Aorta (tissue), 5 donors: ENCODE measurements at regions not wholly inside any gene's neighbourhood (a gene's known extent, or its start where the extent isn't known, plus 50 kb on each side); places are given as distances from the start of the nearest gene placed in this dataset.

Experiments
- ATAC-seq: fragments of 200-7000 bp; cut with Tn5 transposase; one replicate; pipeline ENCODE4 v1.9.1; 2022; ENCODE audit warnings: moderate library complexity; ENCODE audit not compliant: low FRiP score
- DNase-seq, 2 donors: peaks; one replicate each; pipeline ENCODE4 v3.0.0-alpha.2; 2020
- H3K27ac ChIP-seq, 2 donors: one replicate each; pipeline ENCODE4 v1.5.1; 2013; ENCODE audit warnings: low read length in 2 of 2, mild to moderate bottlenecking in 2 of 2, moderate library complexity in 2 of 2, control low read depth in 1 of 2, inconsistent platforms in 1 of 2, low read depth in 1 of 2
- H3K27me3 ChIP-seq, 2 donors: one replicate each; pipeline ENCODE4 v1.6.1; 2013; ENCODE audit warnings: control low read depth in 1 of 2, low read length in 1 of 2, mild to moderate bottlenecking in 1 of 2, moderate library complexity in 1 of 2; ENCODE audit not compliant: insufficient read depth in 2 of 2, control insufficient read depth in 1 of 2
- H3K36me3 ChIP-seq, 2 donors: one replicate each; pipeline ENCODE4 v1.6.1; 2013; ENCODE audit warnings: control low read depth in 1 of 2, low read length in 1 of 2, mild to moderate bottlenecking in 1 of 2; ENCODE audit not compliant: insufficient read depth in 2 of 2, control insufficient read depth in 1 of 2
- H3K4me1 ChIP-seq, 2 donors: one replicate each; pipeline ENCODE4 v1.6.1; 2013; ENCODE audit warnings: low read length in 2 of 2, control low read depth in 1 of 2, mild to moderate bottlenecking in 1 of 2, moderate library complexity in 1 of 2; ENCODE audit not compliant: insufficient read depth in 2 of 2, control insufficient read depth in 1 of 2
- H3K4me3 ChIP-seq, 2 donors: one replicate each; pipeline ENCODE4 v1.5.1; 2013; ENCODE audit warnings: low read length in 2 of 2, control low read depth in 1 of 2, mild to moderate bottlenecking in 1 of 2
- H3K9me3 ChIP-seq: one replicate; pipeline ENCODE4 v1.6.1; 2013; ENCODE audit warnings: mild to moderate bottlenecking, low read length; ENCODE audit not compliant: control insufficient read depth
- WGBS, 2 donors: extraction: QIAGEN DNeasy Blood & Tissue Kit; methylation state at CpG; one replicate each; pipeline ENCODE4 v1.1.7; 2013; 5-methylcytosine and 5-hydroxymethylcytosine counted together
- intact Hi-C, 2 donors: fragments of 100-400 bp; cut with DNase I; formaldehyde crosslinking; loops; one replicate each; pipeline versions ENCODE4 v1.14.2 to v1.15.0; 2022
- donor health status: healthy with polysubstance abuse.
- donor health status: Bipolar disorder and iron deficiency.
- donor health status: DM: no; HTN: no; CAD: no.
- donor health status: DM: no; HTN: no; CAD: no.
- donor health status: DM: yes; HTN: yes; CAD: no.

- no peaks in the 10 kb centered on the region for H3K36me3 ChIP-seq
- no peak overlapping the region for H3K27ac ChIP-seq
- WGBS, 2 donors, result 27 to 71% methylated on average over 1 of the region's 1 CpG
- no peak for DNase-seq
- H3K27me3 ChIP-seq, result no peaks in the 10 kb centered on the region
- intact Hi-C loops, result no loop called here
- H3K4me1 ChIP-seq, result no peaks in the 10 kb centered on the region
- H3K4me3 ChIP-seq, result no peak overlapping the region
- no peak for ATAC-seq
- peaks cover 2% of the 10 kb centered on the region for H3K9me3 ChIP-seq
Measured at GRCh38 chr18:67337696-67338095, 178.8 kb downstream of the DSEL start.

- intact Hi-C loops, result no loop called here
- Histone ChIP-seq H3K27ac (no peak overlapping the region), H3K4me3 (no peak overlapping the region), H3K4me1 (no peaks in the 10 kb centered on the region), H3K9me3 (peaks cover under 1% of the 10 kb centered on the region), H3K27me3 (no peaks in the 10 kb centered on the region), H3K36me3 (no peaks in the 10 kb centered on the region)
- ATAC-seq, result no peak
- DNase-seq, result no peak
- WGBS, 2 donors, result 18 to 25% methylated on average over 1 of the region's 1 CpG
Measured at GRCh38 chr18:67331857-67332256, 184.7 kb downstream of the DSEL start.

- WGBS, 2 donors, result 90 to 93% methylated on average over 2 of the region's 2 CpGs
- H3K4me1 ChIP-seq, result no peaks in the 10 kb centered on the region
- H3K4me3 ChIP-seq, result no peak overlapping the region
- intact Hi-C loops, result no loop called here
- H3K9me3 ChIP-seq, result no peaks in the 10 kb centered on the region
- DNase-seq (no peak), ATAC-seq (no peak)
- no peaks in the 10 kb centered on the region for H3K36me3 ChIP-seq
- no peak overlapping the region for H3K27ac ChIP-seq
- H3K27me3 ChIP-seq, result no peaks in the 10 kb centered on the region
Measured at GRCh38 chr18:67319109-67319508, 197.4 kb downstream of the DSEL start.

GRCh38 chr18:67318651-67319050 is 197.9 kb downstream of the DSEL start:
- DNase-seq (no peak), ATAC-seq (no peak)
- Histone ChIP-seq H3K9me3 (no peaks in the 10 kb centered on the region), H3K4me1 (no peaks in the 10 kb centered on the region), H3K4me3 (no peak overlapping the region), H3K36me3 (no peaks in the 10 kb centered on the region), H3K27me3 (no peaks in the 10 kb centered on the region), H3K27ac (no peak overlapping the region)
- intact Hi-C loops, result no loop called here

GRCh38 chr18:67310826-67311225 is 205.7 kb downstream of the DSEL start:
- intact Hi-C loops, result no loop called here
- no peak overlapping the region for H3K4me3 ChIP-seq
- H3K9me3 ChIP-seq, result no peaks in the 10 kb centered on the region
- no peak overlapping the region for H3K27ac ChIP-seq
- DNase-seq (no peak), ATAC-seq (no peak)
- no peaks in the 10 kb centered on the region for H3K36me3 ChIP-seq
- H3K27me3 ChIP-seq, result no peaks in the 10 kb centered on the region
- H3K4me1 ChIP-seq, result no peaks in the 10 kb centered on the region

GRCh38 chr18:67308819-67309218 is 207.7 kb downstream of the DSEL start:
- ATAC-seq (no peak), DNase-seq (no peak)
- no peaks in the 10 kb centered on the region for H3K9me3 ChIP-seq
- no peak overlapping the region for H3K27ac ChIP-seq
- WGBS, 2 donors, result 87 to 88% methylated on average over 4 of the region's 4 CpGs
- no peak overlapping the region for H3K4me3 ChIP-seq
- intact Hi-C loops, result no loop called here
- H3K4me1 ChIP-seq, result no peaks in the 10 kb centered on the region
- no peaks in the 10 kb centered on the region for H3K27me3 ChIP-seq
- no peaks in the 10 kb centered on the region for H3K36me3 ChIP-seq

GRCh38 chr18:67305466-67305865 is 211.1 kb downstream of the DSEL start:
- Histone ChIP-seq H3K36me3 (no peaks in the 10 kb centered on the region), H3K27ac (no peak overlapping the region), H3K9me3 (peaks cover 4% of the 10 kb centered on the region), H3K4me3 (no peak overlapping the region), H3K4me1 (no peaks in the 10 kb centered on the region), H3K27me3 (no peaks in the 10 kb centered on the region)
- DNase-seq (no peak), ATAC-seq (no peak)
- 94 to 95% methylated on average over 3 of the region's 3 CpGs for WGBS, 2 donors
- intact Hi-C loops, result no loop called here

- intact Hi-C loops, result no loop called here
Measured at GRCh38 chr18:67302043-67302442, 214.5 kb downstream of the DSEL start.

GRCh38 chr18:67301592-67301991 is 214.9 kb downstream of the DSEL start:
- H3K27ac ChIP-seq, result no peak overlapping the region
- WGBS, 2 donors, result 94 to 100% methylated on average over 1 of the region's 1 CpG
- intact Hi-C loops, result no loop called here
- no peaks in the 10 kb centered on the region for H3K27me3 ChIP-seq
- no peaks in the 10 kb centered on the region for H3K4me1 ChIP-seq
- DNase-seq (no peak), ATAC-seq (no peak)
- H3K36me3 ChIP-seq, result peaks cover 0 to 1% of the 10 kb centered on the region in 2 donors
- H3K9me3 ChIP-seq, result peaks cover 5% of the 10 kb centered on the region
- no peak overlapping the region for H3K4me3 ChIP-seq

More at GRCh38 chr18:67302043-67302442, 214.5 kb downstream of the DSEL start:
- Histone ChIP-seq H3K27me3 (no peaks in the 10 kb centered on the region), H3K27ac (no peak overlapping the region), H3K9me3 (peaks cover 5% of the 10 kb centered on the region), H3K4me1 (no peaks in the 10 kb centered on the region), H3K36me3 (peaks cover 0 to 1% of the 10 kb centered on the region in 2 donors), H3K4me3 (no peak overlapping the region)
- DNase-seq (no peak), ATAC-seq (no peak)
- WGBS, 2 donors, result 83 to 89% methylated on average over 1 of the region's 1 CpG
